Panc1 (cell line): ENCODE measurements at regions not wholly inside any gene's neighbourhood (a gene's known extent, or its start where the extent isn't known, plus 50 kb on each side); places are given as distances from the start of the nearest gene placed in this dataset.

ENCODE experiments used
- ATAC-seq: fragments of 200-7000 bp; cut with Tn5 transposase; 2 replicates; pipeline ENCODE4 v1.9.1; 2020; ENCODE audit warnings: mild to moderate bottlenecking, moderate library complexity
- BruUV-seq: library from RNA; stranded (reverse); fragments of 400-500 nt; replicated peaks from 2 replicates; lab custom pipeline; 2021; lab: Mats Ljungman, UMichigan
- CTCF ChIA-PET: fragments of 300-600 bp; sonication (Branson Sonifier 250); formaldehyde crosslinking; loops from one replicate; lab custom pipeline; 2022; ENCODE audit warnings: antibody characterized with exemption; lab: Charles Lee
- POLR2A ChIA-PET: fragments of 300-600 bp; sonication (Branson Sonifier 250); formaldehyde crosslinking; loops from one replicate; lab custom pipeline; 2022; ENCODE audit warnings: antibody characterized with exemption; lab: Charles Lee
- DNase-seq: peaks from one replicate; pipeline ENCODE4 v3.0.0-alpha.2; 2010; ENCODE audit warnings: low read depth, low spot score
- H3K27ac ChIP-seq: 2 replicates; pipeline ENCODE4 v1.5.1; 2011; ENCODE audit warnings: mild to moderate bottlenecking, low read length, inconsistent platforms
- H3K27me3 ChIP-seq: fragments of 200-500 bp; sonication (Bioruptor generic); 2 replicates; pipeline ENCODE4 v1.6.0; 2014; ENCODE audit warnings: low read length, inconsistent platforms; ENCODE audit not compliant: control insufficient read depth, insufficient read depth
- H3K36me3 ChIP-seq: fragments of 200-500 bp; sonication (Bioruptor generic); 2 replicates; pipeline ENCODE4 v1.5.1; 2014; ENCODE audit warnings: inconsistent platforms, mild to moderate bottlenecking, low read length, moderate library complexity; ENCODE audit not compliant: control insufficient read depth, insufficient read depth
- H3K4me1 ChIP-seq: 2 replicates; pipeline ENCODE4 v1.5.1; 2011; ENCODE audit warnings: inconsistent platforms, mild to moderate bottlenecking, low read length, moderate library complexity; ENCODE audit not compliant: control insufficient read depth, insufficient read depth
- H3K4me3 ChIP-seq, 2 experiments: 2 replicates each; pipeline ENCODE4 v1.5.1; 2011 to 2012; ENCODE audit warnings: low read depth in 2 of 2, low read length in 2 of 2, mild to moderate bottlenecking in 2 of 2, inconsistent platforms in 1 of 2, moderate library complexity in 1 of 2
- H3K9me3 ChIP-seq: fragments of 200-500 bp; sonication (Bioruptor generic); 2 replicates; pipeline ENCODE4 v1.5.1; 2014; ENCODE audit warnings: low read depth, mild to moderate bottlenecking, inconsistent platforms, low read length, moderate library complexity; ENCODE audit not compliant: control insufficient read depth, insufficient read depth
- POLR2AphosphoS5 ChIP-seq: IDR thresholded peaks from 2 replicates; pipeline ENCODE4 v1.6.1; 2012; ENCODE audit warnings: mild to moderate bottlenecking, low read depth, low read length, moderate library complexity
- REST ChIP-seq, 2 experiments: IDR thresholded peaks; 2 replicates each; pipeline ENCODE4 v1.6.1; 2011 to 2012; ENCODE audit warnings: low read depth in 2 of 2, control low read depth in 1 of 2, low read length in 1 of 2, mild to moderate bottlenecking in 1 of 2, moderate library complexity in 1 of 2; ENCODE audit not compliant: insufficient read depth in 1 of 2
- SIN3A ChIP-seq: IDR thresholded peaks from 2 replicates; pipeline ENCODE4 v1.6.1; 2012; ENCODE audit warnings: low read depth, mild to moderate bottlenecking, low read length, moderate library complexity, borderline replicate concordance; ENCODE audit not compliant: insufficient read depth
- TCF7L2 ChIP-seq: IDR thresholded peaks from 2 replicates; pipeline ENCODE4 v1.6.1; 2011; ENCODE audit warnings: mild to moderate bottlenecking, low read depth, low read length, inconsistent platforms
- in situ Hi-C: cut with HindIII; loops from 2 replicates; pipeline ENCODE4 v1.10.0; 2016; ENCODE audit warnings: low sequenced_read_pairs, low pct_unique_long_range_greater_than_20kb
- intact Hi-C: fragments of 100-400 bp; cut with micrococcal nuclease; formaldehyde crosslinking; loops from one replicate; pipeline ENCODE4 v1.10.0; 2022; ENCODE audit not compliant: unreplicated experiment
- TF ChIP-seq, protein P1 (sequence below): fragments of 450-650 bp; IDR thresholded peaks from 2 replicates; pipeline ENCODE4 v1.5.1; 2017; ENCODE audit warnings: mild to moderate bottlenecking

GRCh38 chr1:29669158-29669871, 433.0 kb downstream of the PTPRU start:
- Histone ChIP-seq H3K27me3 (peaks cover 11% of the 10 kb centered on the region), H3K36me3 (no peaks in the 10 kb centered on the region), H3K9me3 (no peaks in the 10 kb centered on the region), H3K4me3 (no peak overlapping the region), H3K4me1 (no peaks in the 10 kb centered on the region), H3K27ac (no peak overlapping the region)
- intact Hi-C loops (no loop called here), in situ Hi-C loops (no loop called here)
- no peak for ATAC-seq
- ChIA-PET CTCF (no interaction called here), POLR2A (no interaction called here)
- TF ChIP-seq, protein P1, sequence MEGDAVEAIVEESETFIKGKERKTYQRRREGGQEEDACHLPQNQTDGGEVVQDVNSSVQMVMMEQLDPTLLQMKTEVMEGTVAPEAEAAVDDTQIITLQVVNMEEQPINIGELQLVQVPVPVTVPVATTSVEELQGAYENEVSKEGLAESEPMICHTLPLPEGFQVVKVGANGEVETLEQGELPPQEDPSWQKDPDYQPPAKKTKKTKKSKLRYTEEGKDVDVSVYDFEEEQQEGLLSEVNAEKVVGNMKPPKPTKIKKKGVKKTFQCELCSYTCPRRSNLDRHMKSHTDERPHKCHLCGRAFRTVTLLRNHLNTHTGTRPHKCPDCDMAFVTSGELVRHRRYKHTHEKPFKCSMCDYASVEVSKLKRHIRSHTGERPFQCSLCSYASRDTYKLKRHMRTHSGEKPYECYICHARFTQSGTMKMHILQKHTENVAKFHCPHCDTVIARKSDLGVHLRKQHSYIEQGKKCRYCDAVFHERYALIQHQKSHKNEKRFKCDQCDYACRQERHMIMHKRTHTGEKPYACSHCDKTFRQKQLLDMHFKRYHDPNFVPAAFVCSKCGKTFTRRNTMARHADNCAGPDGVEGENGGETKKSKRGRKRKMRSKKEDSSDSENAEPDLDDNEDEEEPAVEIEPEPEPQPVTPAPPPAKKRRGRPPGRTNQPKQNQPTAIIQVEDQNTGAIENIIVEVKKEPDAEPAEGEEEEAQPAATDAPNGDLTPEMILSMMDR, result no peak
- TF ChIP-seq TCF7L2 (no peak), POLR2AphosphoS5 (no peak), SIN3A (no peak), REST (IDR thresholded peaks at IDR 0.05; ENCODE audit: insufficient read depth in 1 of 2, low read depth in 2 of 2, low read length in 1 of 2) (no peak)
- no TSS peak for BruUV-seq
- no peak for DNase-seq

DNA sequence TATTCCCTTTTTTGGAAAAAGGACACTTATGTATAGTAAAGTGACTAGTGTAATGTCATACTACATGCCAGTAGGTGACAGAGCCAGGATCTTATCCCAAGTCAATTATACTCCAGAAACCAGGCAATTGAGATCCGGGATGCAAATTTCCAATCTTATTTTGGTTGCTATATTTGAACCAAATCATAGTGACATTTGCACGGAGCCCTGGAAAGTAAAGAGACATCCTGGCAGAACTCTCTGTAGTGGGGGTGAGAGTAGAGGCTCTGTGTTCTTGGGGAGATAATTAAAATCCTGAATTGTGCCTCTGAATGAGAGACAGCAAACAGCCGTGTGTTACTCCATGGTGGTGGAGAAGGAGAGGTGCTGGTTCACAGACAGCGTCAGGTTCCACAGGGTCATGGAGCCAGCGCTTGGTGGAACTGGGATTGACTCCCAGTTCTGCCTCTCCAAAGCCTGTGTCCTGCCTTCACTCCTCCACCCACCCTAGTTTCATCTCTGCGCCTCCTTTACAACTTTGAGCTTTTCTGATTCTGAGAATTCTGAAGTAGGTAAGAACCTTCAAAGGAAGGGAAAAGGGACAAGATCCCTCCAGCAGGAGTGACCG, 432.3 kb downstream of the PTPRU start:
- no TSS peak for BruUV-seq
- TF ChIP-seq POLR2AphosphoS5 (no peak), REST (IDR thresholded peaks at IDR 0.05; ENCODE audit: insufficient read depth in 1 of 2, low read depth in 2 of 2, low read length in 1 of 2) (no peak), SIN3A (no peak), TCF7L2 (no peak)
- TF ChIP-seq, protein P1, result no peak
- ChIA-PET POLR2A (no interaction called here), CTCF (no interaction called here)
- no peak overlapping the region for H3K27ac ChIP-seq
- H3K27me3 ChIP-seq, result peaks cover 11% of the 10 kb centered on the region
- DNase-seq, result no peak
- no peaks in the 10 kb centered on the region for H3K4me1 ChIP-seq
- H3K36me3 ChIP-seq, result no peaks in the 10 kb centered on the region
- intact Hi-C loops, result no loop called here
- H3K9me3 ChIP-seq, result no peaks in the 10 kb centered on the region
- in situ Hi-C loops, result no loop called here
- ATAC-seq, result no peak
- no peak overlapping the region for H3K4me3 ChIP-seq
